ENCODE measurements at regions not wholly inside any gene's neighbourhood (a gene's known extent, or its start where the extent isn't known, plus 50 kb on each side); places are given as distances from the start of the nearest gene placed in this dataset.

GRCh38 chr16:77137045-77137444 is 53.9 kb upstream of the MON1B start:
- TF ChIP-seq POLR2A (IDR thresholded peaks at IDR 0.05) = no peak
- no peak for TF ChIP-seq CTCF (IDR thresholded peaks at IDR 0.05)
- TF ChIP-seq POLR2AphosphoS5 (IDR thresholded peaks at IDR 0.05) = no peak

Measured in breast epithelium (tissue), 3 donors.